SK-N-MC (cell line): ENCODE measurements at regions not wholly inside any gene's neighbourhood (a gene's known extent, or its start where the extent isn't known, plus 50 kb on each side); places are given as distances from the start of the nearest gene placed in this dataset.
"Not testable (repeated sequence)": the region's sequence is repeated elsewhere in the genome, so short reads cannot be mapped to it uniquely, and the experiment has no call there.

Experiments
- EZH2 ChIP-seq: fragments of 200-600 bp; sonication (generic); IDR thresholded peaks from one replicate; pipeline ENCODE4 v1.6.1; 2017; ENCODE audit warnings: antibody characterized with exemption
- POLR2AphosphoS5 ChIP-seq: IDR thresholded peaks from 2 replicates; pipeline ENCODE4 v1.6.1; 2012; ENCODE audit warnings: mild to moderate bottlenecking, low read depth, low read length, borderline replicate concordance

- TF ChIP-seq EZH2, POLR2AphosphoS5: not testable (repeated sequence)
Observed at GRCh38 chrX:3876393-3876792, 162.9 kb upstream of the PRKX start.
